Body of pancreas (tissue), 4 donors: ENCODE measurements at regions not wholly inside any gene's neighbourhood (a gene's known extent, or its start where the extent isn't known, plus 50 kb on each side); places are given as distances from the start of the nearest gene placed in this dataset.
A peak's percentile ranks its signal among the peaks of the same experiment; 100 is the strongest.
"Not testable (repeated sequence)": the region's sequence is repeated elsewhere in the genome, so short reads cannot be mapped to it uniquely, and the experiment has no call there.

ENCODE experiments used
- ATAC-seq: fragments of 150-250 bp; one replicate; pipeline ENCODE4 v1.9.1; 2016
- DNase-seq, 4 donors: peaks; one replicate each; pipeline ENCODE4 v3.0.0-alpha.2; 2019
- H3K27ac ChIP-seq, 4 donors: fragments of 200-600 bp; sonication (generic); 1 replicate in 3 of 4; 2 replicates in 1 of 4; pipeline versions ENCODE4 v1.5.1 to v1.6.1; 2016 to 2019; ENCODE audit warnings: mild to moderate bottlenecking in 1 of 4, mixed read lengths in 1 of 4, moderate library complexity in 1 of 4
- H3K27me3 ChIP-seq, 2 donors: fragments of 200-600 bp; sonication (generic); one replicate each; pipeline ENCODE4 v1.6.0; 2016; ENCODE audit warnings: mild to moderate bottlenecking in 1 of 2
- H3K36me3 ChIP-seq, 2 donors: fragments of 200-600 bp; sonication (generic); replicated peaks in 1 of 2; 2 replicates each; pipeline ENCODE4 v1.5.1; 2016; ENCODE audit warnings: low read depth in 2 of 2; ENCODE audit not compliant: insufficient read depth in 1 of 2
- H3K4me1 ChIP-seq: fragments of 200-600 bp; sonication (generic); one replicate; pipeline ENCODE4 v1.6.0; 2016
- H3K4me3 ChIP-seq, 2 donors: fragments of 200-600 bp; sonication (generic); 1 replicate in 1 of 2; 2 replicates in 1 of 2; pipeline ENCODE4 v1.5.1; 2016 to 2019
- H3K9me3 ChIP-seq, 3 donors: fragments of 200-600 bp; sonication (generic); 1 replicate in 2 of 3; 2 replicates in 1 of 3; pipeline ENCODE4 v1.5.1; 2016
- POLR2A ChIP-seq, 3 donors: fragments of 450-650 bp; IDR thresholded peaks; one replicate each; pipeline ENCODE4 v1.6.1; 2016; ENCODE audit warnings: antibody characterized with exemption in 3 of 3, mild to moderate bottlenecking in 2 of 3
- WGBS, 2 donors: methylation state at CpG; one replicate each; pipeline ENCODE4 v1.1.5; 2017; 5-methylcytosine and 5-hydroxymethylcytosine counted together
- intact Hi-C: fragments of 100-400 bp; cut with DNase I; formaldehyde crosslinking; loops from one replicate; pipeline ENCODE4 v1.15.1; 2023
- TF ChIP-seq, protein P1 (sequence below), 7 experiments: fragments of 450-650 bp in 4 of 7; fragments of 200-600 bp in 3 of 7; sonication (generic) in 3 of 7; IDR thresholded peaks; one replicate each; pipeline ENCODE4 v1.5.1; 2016 to 2019; ENCODE audit warnings: antibody characterized with exemption in 7 of 7

DNA sequence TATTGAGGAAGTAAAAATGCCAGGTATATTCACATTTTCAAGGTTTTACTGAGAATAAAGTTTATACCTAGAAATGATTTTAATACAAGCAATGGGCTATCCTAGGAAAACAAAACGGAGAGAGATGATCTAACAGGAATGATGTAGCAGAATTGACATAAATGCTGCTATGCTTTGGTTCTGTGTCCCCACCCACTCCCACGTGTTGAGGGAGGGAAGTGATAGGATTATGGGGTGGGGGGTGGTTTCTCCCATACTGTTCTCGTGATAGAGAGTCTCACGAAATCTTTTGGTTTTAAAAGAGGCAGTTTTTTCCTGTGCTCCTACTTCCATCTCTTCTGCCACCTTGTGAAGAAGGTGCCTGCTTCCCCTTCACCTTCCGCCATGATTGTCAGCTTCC lies 236.2 kb upstream of the ZNF337 start:
- H3K4me3 ChIP-seq, DNase-seq, intact Hi-C loops, ATAC-seq, H3K4me1 ChIP-seq, H3K36me3 ChIP-seq, H3K27ac ChIP-seq, H3K27me3 ChIP-seq, H3K9me3 ChIP-seq: not testable (repeated sequence)
- WGBS, 2 donors = 38 to 53% methylated on average over 5 of the region's 5 CpGs

DNA sequence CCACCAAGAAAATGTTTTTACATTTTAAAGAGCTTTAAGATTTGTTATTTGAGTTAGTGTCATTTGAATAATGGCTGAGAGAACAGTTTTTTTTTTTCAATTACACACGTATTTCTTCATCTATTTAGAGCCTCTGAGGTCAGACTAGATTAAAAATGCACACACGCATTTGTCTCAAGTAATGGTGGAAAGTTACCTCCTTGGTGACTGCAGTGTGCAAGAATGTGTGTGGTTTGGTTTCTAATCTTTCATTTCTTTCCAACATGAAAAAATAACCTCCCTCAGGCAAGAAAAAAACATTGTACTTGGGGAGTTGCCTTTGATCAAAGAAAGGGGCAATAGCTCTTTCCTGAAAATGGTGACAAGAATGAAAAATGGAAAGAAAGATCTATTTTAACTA lies 235.5 kb upstream of the ZNF337 start:
- H3K4me1 ChIP-seq, ATAC-seq, H3K27ac ChIP-seq, H3K4me3 ChIP-seq, intact Hi-C loops, DNase-seq, H3K36me3 ChIP-seq, H3K9me3 ChIP-seq, H3K27me3 ChIP-seq: not testable (repeated sequence)
- WGBS, 2 donors = 27 to 38% methylated on average over 2 of the region's 2 CpGs

DNA sequence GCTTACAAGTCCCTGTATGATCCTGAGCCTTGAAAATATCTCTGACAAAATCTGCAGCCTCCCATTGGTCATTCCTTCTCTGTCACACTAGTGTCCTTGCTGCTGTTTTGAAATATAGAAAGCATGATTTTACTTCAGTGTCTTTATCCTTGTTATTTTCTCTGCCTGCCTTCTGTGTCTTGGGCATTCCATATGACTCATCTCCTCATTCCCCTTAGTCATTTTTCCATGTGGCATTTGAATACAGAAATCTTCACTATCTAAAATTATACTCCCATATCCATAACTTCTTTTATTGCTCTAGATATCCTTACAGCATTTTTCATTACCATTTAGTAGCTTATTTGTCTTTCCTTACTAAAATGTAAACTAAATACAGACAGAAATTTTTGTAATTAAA lies 205.7 kb upstream of the ZNF337 start:
- H3K4me3 ChIP-seq, DNase-seq, ATAC-seq, H3K36me3 ChIP-seq, H3K27me3 ChIP-seq, H3K9me3 ChIP-seq, intact Hi-C loops, H3K4me1 ChIP-seq, H3K27ac ChIP-seq: not testable (repeated sequence)

DNA sequence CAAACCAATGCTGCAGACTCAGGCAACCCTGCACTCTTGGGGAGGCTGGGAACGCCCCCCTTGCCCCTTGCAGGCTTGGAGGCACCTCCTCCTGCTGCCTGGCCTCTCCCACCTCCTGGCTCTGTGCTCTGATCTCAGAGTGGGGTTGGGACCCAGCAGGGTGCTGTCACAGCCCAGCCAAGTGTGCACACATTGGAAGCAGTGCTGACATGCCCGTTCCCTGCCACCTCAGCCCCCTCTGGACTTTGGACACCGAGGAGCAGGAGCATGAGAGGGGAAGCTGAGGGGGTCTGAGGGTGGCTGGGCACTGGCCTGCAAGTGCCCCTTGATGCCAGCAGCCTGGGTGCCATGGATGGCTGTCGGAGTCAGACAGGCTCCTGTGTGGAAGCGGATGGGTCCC lies 202.0 kb upstream of the ZNF337 start:
- not testable (repeated sequence) for DNase-seq, H3K9me3 ChIP-seq

DNA sequence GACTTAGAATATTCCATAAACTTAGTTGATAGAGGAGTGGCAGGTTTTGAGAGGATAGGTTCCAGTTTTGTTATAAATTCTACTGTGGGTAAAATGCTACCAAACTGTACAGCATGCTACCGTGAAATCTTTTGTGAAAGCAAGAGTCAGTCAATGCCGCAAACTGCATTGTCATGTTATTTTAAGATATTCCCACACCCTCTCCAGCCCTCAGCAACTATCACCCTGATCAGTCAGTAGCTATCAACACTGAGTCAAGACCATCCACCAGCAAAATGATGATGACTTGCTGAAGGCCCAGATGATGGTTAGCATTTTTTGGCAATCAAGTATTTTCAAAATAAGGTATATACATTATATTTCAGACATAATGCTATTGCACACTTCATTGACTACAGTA lies 182.4 kb upstream of the ZNF337 start:
- DNase-seq, H3K27ac ChIP-seq, H3K9me3 ChIP-seq, H3K4me3 ChIP-seq, H3K36me3 ChIP-seq, ATAC-seq, H3K27me3 ChIP-seq, intact Hi-C loops, H3K4me1 ChIP-seq: not testable (repeated sequence)
- WGBS, 2 donors = 93 to 95% methylated on average over 2 of the region's 2 CpGs

More for the DNA sequence above, 202.0 kb upstream of the ZNF337 start:
- intact Hi-C loops, H3K27me3 ChIP-seq, H3K27ac ChIP-seq, ATAC-seq, H3K4me3 ChIP-seq, H3K4me1 ChIP-seq, H3K36me3 ChIP-seq: not testable (repeated sequence)
- 41 to 58% methylated on average over 2 to 5 of the region's 5 CpGs for WGBS, 2 donors

DNA sequence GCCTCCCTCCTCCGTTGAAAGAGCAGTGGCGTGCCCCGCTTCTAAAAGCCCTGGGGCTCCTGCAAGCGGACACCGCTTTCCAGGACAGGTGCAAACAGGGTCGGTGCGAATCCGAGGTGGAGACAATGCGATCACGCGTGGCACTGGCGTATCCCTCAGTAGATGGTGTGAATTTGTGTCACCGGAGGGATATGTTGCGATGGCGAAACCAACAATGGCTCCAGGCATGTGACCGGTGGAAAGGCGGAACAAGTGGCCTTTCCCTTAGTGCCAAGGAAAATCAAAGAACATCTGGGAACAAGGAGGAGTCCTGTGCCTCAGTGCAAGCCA lies 172.0 kb upstream of the ZNF337 start:
- DNase-seq, H3K27ac ChIP-seq, H3K27me3 ChIP-seq, intact Hi-C loops, H3K9me3 ChIP-seq, ATAC-seq, H3K4me3 ChIP-seq, H3K36me3 ChIP-seq: not testable (repeated sequence)
- WGBS, 2 donors = 19 to 21% methylated on average over 16 to 17 of the region's 17 CpGs
- H3K4me1 ChIP-seq = peaks cover 24% of the 10 kb centered on the region

DNA sequence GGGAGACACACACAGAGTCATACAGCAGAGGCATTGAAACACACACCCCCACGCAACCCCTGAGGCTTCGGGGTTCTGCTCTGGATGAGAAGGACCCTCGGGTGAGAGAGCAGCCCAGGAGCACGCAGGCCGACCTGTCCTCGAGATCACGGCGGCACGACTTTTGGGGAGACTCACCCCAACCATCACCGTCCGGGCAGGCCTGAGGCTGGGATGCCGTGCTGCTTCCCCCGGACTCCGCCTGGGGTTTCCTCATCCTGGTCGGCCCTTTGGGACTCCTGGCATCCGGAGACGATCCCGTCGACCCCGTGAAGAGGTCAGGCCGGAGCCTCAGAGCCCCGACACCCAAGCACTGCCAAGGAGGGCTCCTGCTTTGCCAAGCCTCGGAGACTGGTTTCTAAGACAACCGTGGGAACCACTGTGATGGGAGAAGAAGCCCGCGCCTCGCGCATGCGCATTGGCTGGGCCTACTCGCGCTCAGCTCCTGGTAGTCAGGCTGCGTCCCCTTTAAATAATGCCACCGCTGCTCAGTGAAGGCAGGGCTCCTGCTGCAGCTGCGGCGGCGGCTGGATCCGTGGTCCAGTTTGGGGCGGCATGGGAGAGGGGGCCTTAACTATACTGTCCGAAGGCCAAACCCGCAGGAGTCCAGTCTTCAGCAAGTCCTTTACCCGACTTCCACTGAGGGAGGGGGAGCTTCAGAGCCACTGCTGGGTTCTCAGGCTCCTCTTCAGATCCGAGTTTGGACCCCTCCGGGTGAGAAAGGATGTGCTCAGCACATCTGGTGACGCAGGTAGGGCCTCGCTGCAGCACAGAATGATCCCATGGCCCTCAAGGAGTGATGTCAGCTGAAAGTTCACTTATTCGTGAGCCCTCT lies 171.4 kb upstream of the ZNF337 start:
- WGBS, 2 donors = 14 to 18% methylated on average over 31 to 46 of the region's 46 CpGs
- Histone ChIP-seq H3K4me1 (peaks cover 28% of the 10 kb centered on the region), H3K9me3 (no peaks in the 10 kb centered on the region), H3K27me3 (no peaks in the 10 kb centered on the region), H3K36me3 (no peaks in the 10 kb centered on the region), H3K4me3 (no peak overlapping the region), H3K27ac (no peak overlapping the region)
- peak; percentile 85 for ATAC-seq
- intact Hi-C loops = no loop called here
- TF ChIP-seq POLR2A (IDR thresholded peaks at IDR 0.05) = no peak
- TF ChIP-seq, protein P1, sequence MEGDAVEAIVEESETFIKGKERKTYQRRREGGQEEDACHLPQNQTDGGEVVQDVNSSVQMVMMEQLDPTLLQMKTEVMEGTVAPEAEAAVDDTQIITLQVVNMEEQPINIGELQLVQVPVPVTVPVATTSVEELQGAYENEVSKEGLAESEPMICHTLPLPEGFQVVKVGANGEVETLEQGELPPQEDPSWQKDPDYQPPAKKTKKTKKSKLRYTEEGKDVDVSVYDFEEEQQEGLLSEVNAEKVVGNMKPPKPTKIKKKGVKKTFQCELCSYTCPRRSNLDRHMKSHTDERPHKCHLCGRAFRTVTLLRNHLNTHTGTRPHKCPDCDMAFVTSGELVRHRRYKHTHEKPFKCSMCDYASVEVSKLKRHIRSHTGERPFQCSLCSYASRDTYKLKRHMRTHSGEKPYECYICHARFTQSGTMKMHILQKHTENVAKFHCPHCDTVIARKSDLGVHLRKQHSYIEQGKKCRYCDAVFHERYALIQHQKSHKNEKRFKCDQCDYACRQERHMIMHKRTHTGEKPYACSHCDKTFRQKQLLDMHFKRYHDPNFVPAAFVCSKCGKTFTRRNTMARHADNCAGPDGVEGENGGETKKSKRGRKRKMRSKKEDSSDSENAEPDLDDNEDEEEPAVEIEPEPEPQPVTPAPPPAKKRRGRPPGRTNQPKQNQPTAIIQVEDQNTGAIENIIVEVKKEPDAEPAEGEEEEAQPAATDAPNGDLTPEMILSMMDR (IDR thresholded peaks at IDR 0.05) = no peak
- DNase-seq = peak; percentile 74 to 84 (median 82)

DNA sequence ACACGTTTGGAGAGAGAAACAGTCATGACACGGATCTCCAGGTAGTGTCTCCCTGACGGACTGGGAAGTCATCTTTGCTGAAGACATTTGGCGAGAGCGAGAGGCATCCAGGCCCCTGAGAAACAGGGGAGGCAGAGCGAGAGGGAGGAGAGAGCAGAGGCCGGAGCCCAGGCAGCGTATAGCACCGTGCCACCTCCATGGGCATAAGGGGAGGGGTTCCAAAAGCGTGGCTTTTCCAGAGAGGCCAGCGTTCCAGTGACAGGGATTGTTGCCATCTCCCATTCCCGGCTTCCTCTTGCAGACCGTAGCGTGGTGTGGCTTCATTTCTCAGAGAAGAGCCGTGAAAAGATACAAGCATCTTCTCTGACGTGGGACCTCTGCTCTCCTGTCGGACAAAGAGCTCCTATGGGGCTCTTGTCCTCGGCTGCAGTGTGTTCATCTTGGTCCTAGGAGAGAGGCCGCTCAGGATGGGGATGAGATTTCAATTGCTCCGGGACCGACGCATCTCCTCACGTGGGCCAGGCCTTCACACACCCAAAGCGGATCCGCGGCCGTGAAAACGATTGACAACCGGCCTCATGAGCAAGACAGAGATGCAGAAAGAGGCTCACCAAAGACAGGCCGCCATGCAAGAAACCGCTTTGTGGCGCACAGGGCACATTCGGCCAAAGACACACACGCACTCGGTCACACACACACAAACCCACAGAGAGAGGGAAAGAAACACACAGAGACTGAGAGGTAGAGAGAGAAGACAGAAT lies 170.5 kb upstream of the ZNF337 start:
- H3K27ac ChIP-seq, H3K36me3 ChIP-seq, intact Hi-C loops, H3K27me3 ChIP-seq, DNase-seq, H3K4me3 ChIP-seq, H3K9me3 ChIP-seq, ATAC-seq: not testable (repeated sequence)
- 84 to 85% methylated on average over 35 of the region's 35 CpGs for WGBS, 2 donors
- peaks cover 36% of the 10 kb centered on the region for H3K4me1 ChIP-seq
